GM19328 (cell line): ENCODE measurements at regions not wholly inside any gene's neighbourhood (a gene's known extent, or its start where the extent isn't known, plus 50 kb on each side); places are given as distances from the start of the nearest gene placed in this dataset.

Experiments
- ATAC-seq: cut with Tn5 transposase; IDR thresholded peaks from one replicate; pipeline ENCODE4 v1.9.1; 2021; ENCODE audit warnings: mild to moderate bottlenecking, moderate library complexity; ENCODE audit not compliant: unreplicated experiment

DNA sequence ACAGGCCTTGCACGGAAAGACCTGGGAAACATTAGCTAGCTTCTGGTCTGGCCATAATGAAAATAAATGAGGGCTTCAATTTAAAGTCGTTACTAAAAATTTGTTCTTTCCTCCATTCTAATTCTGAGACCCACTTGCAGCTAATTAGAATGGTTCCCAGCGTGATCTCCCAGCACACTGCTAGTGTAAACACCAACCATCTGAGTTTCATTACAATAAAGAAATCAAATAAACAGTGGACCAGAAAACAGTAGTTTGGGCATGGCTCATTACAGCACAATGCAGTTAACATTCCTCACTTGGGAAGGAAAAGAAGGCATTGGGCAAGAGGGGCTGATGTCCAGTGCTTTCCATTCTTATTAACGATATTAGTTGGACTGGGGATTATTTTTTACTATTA, 410.9 kb upstream of the SOX9 start:
- ATAC-seq, result no peak

DNA sequence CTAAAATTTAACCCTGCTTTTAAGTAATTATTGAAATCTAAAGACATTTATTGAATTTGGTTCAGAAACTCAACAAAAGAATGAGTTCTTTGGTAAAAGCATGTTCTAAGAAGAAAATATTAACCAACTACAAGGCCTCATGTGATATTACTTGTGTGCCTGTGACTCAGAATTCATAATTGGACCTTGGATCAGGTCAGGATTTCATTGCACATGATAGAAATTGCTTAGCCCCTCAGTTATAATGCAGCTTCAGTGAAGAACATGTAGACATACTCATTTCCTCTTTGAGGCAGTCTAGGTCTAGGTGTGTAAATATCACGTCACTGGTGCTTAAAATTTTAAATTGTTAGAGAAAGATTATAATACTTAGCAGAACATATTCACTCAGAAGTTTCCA, 410.0 kb upstream of the SOX9 start:
- no peak for ATAC-seq

DNA sequence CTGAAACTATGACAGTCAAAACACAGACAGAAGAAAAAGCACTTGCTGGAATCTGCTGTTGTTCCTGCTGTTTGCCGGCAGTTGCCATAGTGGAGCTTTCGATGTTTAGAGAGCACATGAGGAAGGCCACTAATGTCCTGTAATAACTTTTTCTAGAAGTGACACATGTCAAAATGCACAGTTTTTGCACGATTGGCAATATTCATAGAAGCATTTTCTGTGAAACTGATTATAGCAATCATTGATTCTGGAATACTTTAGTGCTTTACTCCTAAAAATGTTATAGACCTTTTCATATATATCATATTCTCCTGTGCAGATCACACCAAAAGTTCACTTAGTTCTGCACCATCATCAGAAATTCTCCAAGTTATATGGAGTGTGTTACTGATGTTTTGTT, 407.0 kb upstream of the SOX9 start:
- no peak for ATAC-seq

DNA sequence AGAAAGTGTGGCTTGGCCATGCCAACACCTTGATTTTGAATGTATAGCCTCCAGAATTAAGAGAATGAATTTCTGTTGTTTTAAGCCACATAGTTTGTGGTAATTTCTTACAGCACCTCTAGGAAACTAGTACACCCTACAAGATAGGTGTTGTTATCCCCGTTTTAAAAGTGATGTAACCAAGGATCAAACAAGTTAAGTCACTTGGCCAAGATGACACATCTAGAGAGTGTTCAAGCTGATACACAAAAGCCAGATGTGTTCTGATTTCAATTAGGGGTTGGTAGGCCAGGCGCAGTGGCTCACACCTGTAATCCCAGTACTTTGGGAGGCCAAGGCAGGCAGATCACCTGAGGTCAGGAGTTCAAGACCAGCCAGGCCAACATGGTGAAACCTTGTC, 396.5 kb upstream of the SOX9 start:
- ATAC-seq, result no peak

DNA sequence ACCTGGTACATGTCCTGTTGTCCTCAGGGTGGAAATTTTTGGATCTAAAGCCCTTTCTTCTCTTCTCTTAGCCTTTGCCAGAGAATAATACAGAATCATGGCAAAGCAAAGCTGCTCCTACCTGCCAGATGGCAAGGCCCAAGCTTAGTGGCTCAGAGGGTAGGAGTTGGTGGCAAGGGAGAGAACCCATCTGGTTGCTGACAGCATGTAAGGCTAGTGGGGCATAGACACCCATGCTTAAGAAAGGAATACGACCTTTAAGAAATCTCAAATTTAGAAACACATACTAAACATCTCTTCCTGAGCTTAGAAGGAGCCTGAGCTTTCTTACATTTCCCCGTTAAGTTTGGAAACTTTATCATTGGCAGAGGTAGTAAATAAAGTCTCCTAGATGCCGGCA, 395.0 kb upstream of the SOX9 start:
- no peak for ATAC-seq

DNA sequence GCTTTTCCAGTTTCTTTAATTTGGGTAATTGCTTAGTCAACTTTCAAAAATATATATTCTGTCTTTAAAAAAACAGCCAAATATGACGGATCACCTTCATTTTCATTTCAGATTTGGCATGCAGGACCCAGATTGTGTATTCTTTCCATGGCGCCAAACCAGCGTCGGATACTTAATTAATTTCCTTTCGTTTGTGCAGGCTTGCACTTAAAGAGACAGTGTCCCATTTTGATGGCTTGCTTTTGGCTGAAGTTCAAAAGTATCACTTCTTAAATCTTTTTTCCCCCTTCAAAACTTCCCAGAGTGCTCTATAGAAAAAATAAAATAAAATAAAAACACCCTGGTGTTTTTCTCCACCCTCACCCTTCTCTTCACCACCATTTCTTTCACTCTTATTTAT, 394.5 kb upstream of the SOX9 start:
- no peak for ATAC-seq

DNA sequence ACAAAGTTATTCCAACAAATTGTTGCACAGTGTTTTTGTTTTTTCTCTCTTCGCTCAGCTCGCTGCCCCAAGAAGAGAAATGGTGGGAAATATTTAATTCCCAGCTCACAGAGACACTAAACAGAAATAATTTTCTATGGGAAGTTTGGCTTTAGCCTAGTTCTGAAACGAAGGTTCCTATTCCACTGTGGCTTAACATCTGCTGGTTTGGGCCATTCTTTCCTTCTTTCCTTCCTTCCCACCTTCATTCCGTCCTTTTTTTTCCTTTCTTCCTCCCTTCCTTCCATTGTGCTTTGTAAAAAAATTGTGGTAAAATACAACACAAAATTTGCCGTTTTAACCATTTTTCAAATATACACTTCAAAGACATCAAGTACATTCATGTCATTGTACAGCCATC, 393.5 kb upstream of the SOX9 start:
- no peak for ATAC-seq

DNA sequence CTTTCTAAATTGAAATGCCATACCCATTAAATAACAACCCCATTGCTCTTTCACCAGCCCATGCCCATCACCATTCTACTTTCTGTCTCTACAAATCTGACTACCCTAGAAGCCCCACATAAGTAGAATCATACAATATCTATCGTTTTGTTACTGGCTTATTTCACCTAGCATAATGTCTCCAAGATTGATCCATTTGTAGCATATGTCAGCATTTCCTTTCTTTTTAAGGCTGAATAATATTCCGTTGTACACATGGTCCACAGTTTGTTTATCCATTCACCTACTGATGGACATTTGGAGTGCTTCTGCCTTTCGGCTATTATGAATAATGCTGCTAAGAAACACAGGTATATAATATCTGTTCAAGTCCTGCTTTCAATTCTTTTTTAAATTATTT, 393.1 kb upstream of the SOX9 start:
- no peak for ATAC-seq

DNA sequence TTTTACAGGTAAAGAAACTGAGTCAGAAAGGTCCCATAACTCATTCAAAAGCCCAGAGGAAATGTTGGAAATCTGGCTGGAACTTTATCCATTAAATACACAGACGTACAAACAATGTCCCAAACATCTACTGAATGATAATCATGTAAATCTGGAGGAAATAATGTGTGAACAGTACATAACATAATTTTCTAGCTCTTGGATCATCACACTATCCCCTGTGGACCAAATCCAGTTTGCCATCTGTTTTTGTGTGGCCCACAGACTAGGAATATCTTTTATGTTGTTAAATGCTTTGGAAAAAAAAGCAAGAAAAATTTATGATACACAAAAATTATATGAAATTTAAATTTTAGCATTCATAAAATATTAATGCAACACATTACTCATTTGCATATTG, 389.9 kb upstream of the SOX9 start:
- no peak for ATAC-seq

DNA sequence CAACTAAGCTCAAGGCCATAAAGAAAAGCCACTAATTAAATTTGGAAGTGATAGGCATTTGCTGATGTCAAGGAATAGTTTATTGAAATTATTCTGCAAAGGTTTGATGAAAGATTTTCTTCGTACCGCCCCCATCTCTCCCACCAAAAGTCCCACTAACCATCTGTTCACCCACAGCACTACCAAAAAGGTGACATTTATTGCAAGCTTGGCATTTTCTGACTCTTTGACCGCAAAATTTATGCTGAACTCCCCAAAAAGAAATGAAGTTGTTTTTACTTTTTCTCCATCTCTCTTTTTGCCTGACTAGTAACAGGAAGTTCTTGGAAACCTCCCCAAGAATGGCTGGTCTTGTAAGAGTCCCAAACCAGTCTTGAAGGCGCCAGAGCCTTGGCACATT, 384.9 kb upstream of the SOX9 start:
- no peak for ATAC-seq

DNA sequence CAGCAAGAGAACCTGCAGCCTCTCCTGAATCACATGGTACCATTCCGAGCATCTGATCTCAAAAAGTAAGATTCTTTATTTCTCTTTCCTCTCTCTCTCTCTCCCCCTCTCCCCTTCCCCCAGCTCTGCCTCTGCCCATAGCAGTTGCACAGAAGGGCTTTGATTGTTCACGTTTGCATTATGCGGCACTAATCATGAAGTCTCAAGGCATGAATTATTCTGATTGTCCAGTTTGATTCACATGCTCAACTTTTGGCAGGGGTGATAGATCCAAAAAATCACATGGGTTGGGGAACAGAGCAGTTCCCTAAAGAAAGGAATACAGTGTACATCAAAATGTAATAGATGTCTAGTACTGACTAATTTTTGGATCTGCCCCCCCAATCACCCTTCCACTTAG, 380.0 kb upstream of the SOX9 start:
- ATAC-seq, result no peak

DNA sequence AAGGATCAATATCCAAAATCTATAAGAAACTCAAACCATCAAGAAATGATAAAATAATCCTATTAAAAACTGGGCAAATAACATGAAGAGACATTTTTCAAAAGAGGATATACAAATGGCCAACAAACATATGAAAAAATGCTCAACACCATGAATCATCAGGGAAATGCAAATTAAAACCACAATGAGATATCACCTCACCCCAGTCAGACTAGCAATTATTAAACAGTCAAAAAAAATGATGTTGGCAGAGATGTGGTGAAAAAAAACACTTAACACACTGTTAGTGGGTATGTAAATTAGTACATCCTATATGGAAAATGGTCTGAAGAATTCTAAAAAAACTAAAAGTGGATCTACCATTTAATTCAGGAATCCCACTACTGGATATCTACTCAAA, 379.0 kb upstream of the SOX9 start:
- ATAC-seq, result no peak

DNA sequence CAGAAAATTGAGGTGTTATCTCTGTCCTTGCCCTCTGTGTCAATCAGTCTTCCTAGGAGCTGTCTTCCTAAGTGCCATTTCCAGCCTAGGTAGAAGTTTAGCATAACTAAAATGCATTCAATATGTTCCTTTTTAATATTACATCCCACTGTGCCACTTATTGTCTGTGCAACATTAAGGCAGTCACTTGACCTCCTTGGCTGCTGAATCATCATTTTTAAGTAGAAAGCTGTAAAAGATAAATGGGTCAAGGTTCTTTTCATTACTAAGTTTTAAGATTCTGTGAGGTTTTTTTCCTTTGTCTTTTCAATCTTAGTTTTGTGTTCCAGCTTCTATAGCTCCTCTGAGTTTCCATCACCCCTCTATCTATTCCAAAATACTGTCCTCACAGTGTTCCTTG, 371.9 kb upstream of the SOX9 start:
- ATAC-seq, result no peak

DNA sequence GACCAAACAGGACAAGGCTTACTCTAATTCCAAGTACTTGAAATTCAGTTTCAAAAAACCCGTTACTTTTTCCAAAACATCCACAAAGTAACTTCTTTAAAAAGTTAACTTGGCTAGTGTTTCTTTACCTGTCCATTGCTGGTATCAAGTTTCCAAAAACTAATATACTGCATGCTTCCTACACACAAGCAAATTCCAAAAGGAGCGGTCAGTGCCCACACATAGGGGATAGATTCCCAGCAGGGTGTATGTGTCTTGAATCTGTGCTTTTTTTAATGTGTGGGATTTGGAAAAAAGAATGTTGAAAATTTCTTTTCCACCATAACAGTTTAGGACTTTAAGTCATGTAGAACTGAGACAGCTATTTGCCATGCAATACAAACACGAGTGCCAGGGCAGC, 367.8 kb upstream of the SOX9 start:
- ATAC-seq, result no peak

DNA sequence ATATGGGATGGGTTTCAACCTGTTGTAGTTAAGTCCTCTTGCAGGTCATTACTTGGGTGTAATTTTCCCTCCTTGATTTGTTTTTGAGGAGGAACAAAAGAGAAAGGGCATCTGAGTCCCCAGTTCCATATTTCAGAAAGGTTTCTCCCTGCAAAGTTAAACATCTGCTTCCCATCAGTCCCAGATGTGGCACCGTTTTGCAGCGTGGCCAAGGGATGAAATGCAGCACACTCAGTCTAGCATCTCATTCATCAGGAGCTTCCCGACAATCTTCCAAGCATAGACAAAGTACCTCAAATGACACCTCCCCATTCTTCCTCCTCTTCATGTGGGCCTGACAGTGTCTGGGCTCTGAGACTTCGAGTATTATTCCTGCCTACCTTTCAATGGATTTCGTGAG, 363.7 kb upstream of the SOX9 start:
- no peak for ATAC-seq

DNA sequence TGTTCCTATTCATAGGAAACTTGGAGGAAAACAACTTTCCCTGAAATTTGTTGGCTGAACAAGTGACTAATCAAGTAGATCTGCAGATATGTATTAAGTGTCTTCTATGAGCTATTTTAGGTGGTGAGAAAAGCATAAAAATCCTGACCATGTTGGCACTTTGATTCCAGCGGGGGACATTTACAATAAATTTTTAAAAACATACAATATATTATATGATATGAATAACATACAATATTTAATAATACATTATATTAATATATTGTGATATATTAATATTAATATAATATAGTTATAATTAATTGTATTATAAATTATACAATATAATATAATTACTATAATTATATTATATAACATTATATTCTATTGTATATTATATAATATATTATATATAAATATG, 362.9 kb upstream of the SOX9 start:
- no peak for ATAC-seq

DNA sequence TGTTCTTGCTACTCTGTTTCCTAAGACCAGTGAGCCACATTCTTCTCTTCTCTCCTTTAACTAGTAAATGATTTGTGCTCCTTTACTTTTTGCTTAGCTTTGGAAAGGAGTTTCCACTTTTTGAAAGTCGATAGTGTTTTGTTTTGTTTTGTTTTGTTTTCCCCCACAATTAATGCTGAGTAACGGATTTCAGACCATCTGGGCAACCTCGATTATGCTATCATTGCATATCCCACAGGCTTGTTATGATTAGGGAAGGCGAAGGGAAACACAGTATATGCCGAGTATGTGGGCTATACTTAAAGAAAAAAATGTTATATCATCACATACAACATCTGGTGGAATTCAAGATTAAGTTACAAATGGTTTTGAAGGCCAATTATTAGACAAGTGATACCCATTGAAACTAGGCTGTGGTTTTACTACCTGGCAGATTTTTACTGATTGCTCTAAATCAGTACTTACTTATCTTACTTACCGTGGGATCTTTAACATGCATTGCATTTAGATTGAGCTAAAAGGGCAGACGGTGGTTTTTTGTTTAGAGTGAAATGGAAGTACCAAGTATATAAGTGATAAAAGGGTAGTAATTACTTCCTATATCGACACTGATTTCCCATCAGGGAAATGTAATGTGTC, 361.3 kb upstream of the SOX9 start:
- no peak for ATAC-seq

DNA sequence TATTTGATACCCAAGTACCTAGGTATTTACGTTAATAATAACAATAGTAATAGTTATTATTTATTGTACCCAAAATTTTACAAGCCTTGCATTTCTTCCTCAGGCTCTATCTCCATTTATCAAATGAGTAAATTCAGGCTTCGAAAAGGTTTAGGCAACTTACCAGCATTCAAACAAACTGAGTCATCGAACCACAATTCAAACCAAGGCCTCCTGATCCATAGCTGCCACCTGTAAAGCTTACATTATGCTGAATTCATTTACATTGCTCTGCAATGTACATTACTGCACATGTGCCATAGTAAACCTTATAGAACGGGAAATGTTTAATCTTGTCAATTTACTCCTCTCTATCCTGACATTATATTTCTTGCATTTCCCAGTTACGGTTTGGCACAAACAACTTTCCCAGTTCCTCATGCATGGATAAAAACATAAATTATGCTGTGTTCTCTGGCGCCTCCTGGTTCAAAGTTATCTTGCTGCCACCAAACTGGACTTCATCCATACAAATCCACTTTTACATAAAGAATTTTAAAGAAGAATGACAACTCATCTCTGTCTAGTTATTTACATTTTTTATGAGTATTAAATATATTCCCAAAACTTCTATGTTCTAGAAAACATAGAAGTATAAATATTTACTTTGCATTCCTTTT, 360.6 kb upstream of the SOX9 start:
- ATAC-seq, result no peak

DNA sequence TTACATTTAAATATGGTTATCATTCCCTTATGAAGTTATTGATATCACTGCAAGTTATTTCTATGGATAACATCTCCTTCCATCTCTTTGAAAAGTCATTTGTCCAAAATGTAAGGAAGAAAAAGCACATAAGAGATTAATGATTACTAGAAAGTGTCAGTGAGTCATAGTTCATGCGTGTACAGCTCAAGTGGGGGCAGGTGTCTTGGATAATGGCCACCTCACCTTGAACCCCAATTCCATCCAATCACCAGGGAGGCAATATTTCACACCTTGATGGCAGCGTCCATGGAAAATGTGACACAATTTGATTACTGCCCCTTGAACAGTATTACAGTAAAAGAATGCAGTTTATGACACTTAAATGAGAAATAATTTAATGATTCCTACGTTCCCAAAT, 358.3 kb upstream of the SOX9 start:
- no peak for ATAC-seq

DNA sequence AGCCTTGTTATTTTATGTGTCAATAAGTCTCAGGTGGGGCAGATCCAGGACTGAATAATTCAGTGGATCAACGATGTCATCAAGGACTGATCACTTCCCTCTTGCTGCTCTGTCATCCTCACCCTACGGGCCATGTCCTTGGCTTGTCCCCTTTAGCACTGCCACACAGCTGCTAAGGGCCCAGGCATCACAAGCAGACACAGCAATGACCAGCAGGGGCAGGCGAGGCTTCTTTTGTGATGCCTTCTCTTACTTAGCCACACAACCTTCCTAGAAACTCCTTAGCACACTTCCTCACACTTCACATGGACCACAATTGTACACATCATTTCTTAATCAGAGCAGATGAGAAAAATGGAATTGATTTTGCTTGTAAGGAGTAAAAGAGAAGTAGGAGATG, 356.3 kb upstream of the SOX9 start:
- ATAC-seq, result peak; percentile 73

DNA sequence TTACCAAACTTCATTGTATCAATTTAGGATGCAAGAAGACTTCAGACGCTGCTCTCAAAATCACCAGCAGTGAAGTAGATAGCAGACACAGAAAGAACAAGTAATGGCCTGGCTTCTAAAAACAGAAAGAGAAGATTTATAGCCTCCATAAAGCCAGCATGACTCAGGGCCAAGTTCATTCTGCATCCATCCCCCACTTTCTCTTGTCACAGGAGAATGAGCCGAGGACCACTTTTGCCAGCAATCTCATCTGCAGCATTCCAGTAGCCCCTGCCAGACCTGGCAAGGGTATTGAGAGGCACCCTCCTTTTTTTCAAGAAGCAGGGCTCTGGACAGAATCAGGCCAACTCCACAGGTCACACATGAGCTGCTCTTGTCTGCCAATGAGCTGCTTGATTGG, 355.4 kb upstream of the SOX9 start:
- no peak for ATAC-seq

DNA sequence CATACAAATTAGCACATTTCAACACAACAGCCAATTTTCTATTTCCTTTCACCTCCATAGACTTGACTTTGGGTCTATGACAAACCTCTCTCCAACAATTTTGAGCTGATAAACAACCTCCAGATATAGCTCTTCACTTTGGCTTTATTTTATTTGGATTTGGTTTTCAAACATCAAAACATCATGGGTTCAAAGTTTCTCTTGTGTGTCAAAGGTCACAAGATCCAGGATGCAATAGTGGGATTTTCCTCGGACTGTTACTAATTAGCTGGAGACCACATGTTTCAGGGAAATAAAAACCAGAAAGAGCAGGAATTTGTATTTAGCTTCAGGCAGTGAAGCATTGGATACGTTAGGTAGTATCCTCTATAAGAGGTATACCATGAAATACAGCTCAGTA, 351.0 kb upstream of the SOX9 start:
- no peak for ATAC-seq

DNA sequence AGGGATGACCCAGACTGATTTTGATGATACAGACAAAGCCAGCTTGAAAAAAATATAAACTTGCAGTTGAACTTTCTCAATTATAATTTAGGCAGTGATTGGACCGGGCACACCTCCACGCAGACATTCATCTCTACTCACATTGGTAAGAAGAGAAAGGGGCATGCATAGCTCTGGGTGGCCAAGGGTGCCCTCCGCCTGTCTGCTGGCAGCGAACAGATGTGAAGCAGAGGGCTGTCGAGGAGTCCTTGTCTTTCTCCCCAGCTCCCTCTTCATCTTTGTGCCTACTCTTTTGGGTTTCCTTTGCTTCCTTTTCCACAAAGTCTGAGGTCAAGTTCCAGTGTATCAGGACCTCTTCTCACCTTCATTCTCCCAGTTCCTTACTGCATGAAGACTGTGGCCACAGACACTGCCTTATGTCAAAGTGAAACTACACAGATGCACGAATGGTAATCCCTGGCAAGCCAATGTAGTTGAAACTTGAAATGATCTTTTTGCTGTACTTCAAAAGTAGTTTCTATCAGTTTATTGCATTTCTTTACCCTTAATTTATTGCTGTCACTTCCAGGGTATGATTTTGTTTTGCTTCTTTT, 343.7 kb upstream of the SOX9 start:
- no peak for ATAC-seq
